GM13976 (cell line): ENCODE measurements at regions not wholly inside any gene's neighbourhood (a gene's known extent, or its start where the extent isn't known, plus 50 kb on each side); places are given as distances from the start of the nearest gene placed in this dataset.

Experiments
- DNase-seq: peaks from one replicate; pipeline ENCODE4 v3.0.0; 2012; ENCODE audit warnings: low spot score
- in situ Hi-C: fragments of 300-500 bp; cut with MboI; formaldehyde crosslinking; loops from one replicate; pipeline ENCODE4 v1.12.0; 2022; ENCODE audit warnings: low sequenced_read_pairs, mixed read lengths, inconsistent platforms; ENCODE audit not compliant: unreplicated experiment
- TF ChIP-seq, protein P1 (sequence below): IDR thresholded peaks from 2 replicates; pipeline ENCODE4 v1.5.1; 2012; ENCODE audit warnings: borderline replicate concordance, mild to moderate bottlenecking; ENCODE audit not compliant: insufficient read depth; ENCODE audit errors: extremely low read depth, missing control alignments, control extremely low read depth

DNA sequence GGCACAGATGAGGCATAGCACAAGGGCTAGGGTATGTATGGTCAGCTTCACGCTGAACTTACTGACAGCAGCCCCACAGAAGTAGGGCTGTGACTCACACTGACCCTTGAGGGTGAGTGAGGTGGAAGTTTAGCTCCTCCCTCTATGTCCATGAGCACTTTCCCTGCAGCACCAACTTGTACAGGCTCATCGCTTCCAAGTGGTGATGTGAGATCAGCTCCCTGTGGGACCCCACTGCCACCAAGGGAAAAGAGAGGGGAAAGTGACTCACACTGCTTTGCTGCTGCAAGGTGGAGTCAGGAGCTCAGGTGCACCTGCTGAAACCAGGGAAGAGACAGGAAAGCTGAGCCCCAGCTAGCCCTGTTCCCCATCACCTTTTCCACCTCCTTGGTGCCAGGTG, 91.5 kb downstream of the TEX51 start:
- TF ChIP-seq, protein P1, sequence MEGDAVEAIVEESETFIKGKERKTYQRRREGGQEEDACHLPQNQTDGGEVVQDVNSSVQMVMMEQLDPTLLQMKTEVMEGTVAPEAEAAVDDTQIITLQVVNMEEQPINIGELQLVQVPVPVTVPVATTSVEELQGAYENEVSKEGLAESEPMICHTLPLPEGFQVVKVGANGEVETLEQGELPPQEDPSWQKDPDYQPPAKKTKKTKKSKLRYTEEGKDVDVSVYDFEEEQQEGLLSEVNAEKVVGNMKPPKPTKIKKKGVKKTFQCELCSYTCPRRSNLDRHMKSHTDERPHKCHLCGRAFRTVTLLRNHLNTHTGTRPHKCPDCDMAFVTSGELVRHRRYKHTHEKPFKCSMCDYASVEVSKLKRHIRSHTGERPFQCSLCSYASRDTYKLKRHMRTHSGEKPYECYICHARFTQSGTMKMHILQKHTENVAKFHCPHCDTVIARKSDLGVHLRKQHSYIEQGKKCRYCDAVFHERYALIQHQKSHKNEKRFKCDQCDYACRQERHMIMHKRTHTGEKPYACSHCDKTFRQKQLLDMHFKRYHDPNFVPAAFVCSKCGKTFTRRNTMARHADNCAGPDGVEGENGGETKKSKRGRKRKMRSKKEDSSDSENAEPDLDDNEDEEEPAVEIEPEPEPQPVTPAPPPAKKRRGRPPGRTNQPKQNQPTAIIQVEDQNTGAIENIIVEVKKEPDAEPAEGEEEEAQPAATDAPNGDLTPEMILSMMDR = no peak
- in situ Hi-C loops = no loop called here
- DNase-seq = no peak

DNA sequence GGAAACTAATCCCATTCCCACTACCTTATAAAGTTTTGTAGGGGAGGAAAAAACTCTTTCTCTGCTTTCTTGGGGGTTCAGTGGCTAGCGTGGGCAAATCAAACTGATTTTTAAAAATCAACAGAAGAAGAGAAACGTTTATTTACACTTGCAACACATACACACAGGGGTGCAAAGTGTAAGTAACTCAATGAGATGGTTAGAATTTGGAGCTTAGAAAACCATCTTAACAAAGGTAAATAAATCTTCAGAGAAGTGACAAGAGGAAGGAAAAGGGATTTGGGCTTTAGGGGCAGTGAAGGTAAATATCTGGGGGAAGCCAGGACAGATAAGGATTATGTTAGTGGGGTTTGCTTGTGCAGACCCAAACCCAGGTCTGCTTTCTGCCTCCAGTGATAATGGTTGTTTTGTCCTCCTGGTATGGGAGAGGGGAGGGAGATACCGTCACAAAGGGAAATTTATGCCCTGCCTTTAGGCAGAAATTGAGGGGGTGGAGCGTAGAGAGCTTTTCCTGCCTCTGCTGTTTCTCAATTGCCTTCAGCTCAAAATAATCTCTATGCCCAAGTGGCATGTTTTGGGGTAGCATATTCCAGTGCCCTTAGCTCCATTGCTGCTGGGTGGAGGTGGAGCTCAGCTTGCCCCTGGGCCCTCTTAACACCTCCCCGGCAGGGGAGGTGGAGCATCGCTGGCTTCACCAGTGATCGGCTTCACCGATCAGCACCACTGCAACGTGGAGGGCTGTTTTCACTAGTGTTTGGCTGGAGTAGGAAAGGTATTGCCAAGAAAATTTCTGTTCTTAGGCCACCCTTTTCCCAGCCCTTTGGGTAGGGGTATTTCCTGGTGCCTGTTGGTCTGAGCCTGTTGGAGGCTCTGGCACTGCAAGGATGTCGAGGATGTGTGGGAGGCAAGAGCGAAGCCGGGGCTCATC, 92.2 kb downstream of the TEX51 start:
- in situ Hi-C loops = no loop called here
- no peak for DNase-seq
- TF ChIP-seq, protein P1 = no peak

DNA sequence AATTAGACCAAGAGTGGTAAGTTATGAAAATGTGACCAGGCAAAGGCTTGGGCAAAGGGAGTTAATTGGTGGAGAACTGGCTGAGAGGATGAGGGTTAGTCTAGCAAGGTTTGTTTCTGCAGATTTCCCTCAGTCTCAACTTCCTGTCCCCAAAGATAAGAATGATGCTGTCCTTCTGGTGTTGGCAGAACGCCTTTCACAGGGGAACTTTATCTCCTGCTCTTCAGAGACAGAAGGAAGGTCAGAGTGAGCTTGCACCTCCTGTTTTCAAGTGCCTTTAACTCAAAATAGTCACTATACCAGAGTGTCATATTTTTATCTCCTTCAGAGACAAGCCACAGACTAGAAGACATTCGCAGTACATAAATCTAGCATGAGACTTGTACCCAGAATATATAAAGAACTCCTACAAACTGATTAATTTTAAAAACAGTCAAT, 95.7 kb downstream of the TEX51 start:
- DNase-seq = no peak
- in situ Hi-C loops = no loop called here
- TF ChIP-seq, protein P1 = no peak

DNA sequence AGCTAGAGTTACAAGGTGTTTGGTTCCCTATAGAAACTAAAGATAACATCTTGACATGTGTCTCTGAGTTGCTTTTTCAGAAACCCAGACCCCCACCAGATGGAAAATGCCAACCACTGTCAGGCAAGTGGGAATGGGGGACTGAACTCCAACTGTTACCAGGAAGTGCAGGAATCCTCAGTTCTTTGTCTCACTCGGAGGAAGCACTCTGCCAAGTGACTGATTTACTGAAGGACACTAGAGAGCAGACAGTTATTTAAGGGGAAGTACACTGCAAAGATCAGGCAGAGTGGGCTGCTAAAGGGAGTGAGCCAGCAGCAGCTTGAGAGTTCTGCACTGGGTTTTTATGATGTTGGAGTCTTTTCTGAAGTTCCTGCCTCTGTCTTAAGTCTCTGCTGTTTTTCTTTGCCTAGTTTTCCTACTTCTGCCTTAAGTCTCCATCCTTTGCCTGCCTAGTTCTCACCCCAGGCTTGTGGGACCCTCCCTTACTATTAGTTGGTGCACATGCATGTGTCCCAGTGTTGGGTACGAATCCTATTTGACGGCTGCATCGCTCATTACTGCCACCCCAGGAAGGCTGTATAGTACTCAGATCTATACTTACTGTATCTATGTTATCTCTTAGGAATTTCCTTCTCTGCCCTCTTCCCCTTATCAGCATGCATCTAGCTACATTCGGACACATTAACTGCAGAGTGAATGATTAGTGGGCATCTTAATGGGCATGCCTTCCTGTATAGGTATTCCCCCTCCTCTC, 97.1 kb downstream of the TEX51 start:
- TF ChIP-seq, protein P1 = no peak
- no peak for DNase-seq
- in situ Hi-C loops = no loop called here

DNA sequence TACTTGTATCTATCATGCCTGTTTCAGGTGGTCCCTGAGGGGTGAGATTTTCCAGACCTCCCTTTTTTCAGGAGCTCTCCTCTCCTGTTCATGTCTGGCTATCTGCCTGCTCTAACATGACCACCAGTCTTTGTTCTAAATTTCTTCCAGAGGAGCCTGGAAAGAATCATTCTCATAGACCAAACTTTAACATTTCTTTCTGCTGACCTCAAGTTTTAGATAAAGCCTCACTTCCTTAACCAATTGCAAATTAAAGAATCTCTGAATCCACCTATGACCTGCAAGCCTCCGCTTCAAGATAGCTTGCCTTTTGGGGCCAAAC, 97.6 kb downstream of the TEX51 start:
- in situ Hi-C loops = no loop called here
- TF ChIP-seq, protein P1 = no peak
- DNase-seq = no peak
